Activated CD4-positive, alpha-beta T cell treated with anti-CD3 and anti-CD28 coated beads, Interleukin-2, amount 10 ng/mL, durations not matched to agents 24 days and 14 days (primary cell): ENCODE measurements at regions not wholly inside any gene's neighbourhood (a gene's known extent, or its start where the extent isn't known, plus 50 kb on each side); places are given as distances from the start of the nearest gene placed in this dataset.
"Not testable (repeated sequence)": the region's sequence is repeated elsewhere in the genome, so short reads cannot be mapped to it uniquely, and the experiment has no call there.

ENCODE experiments used
- DNase-seq: peaks from one replicate; pipeline ENCODE4 v3.0.0; 2022
- H3K27ac Mint-ChIP-seq: one replicate; pipeline ENCODE4 v1.8.0; 2022; ENCODE audit warnings: mild to moderate bottlenecking, mixed read lengths
- H3K27me3 Mint-ChIP-seq: one replicate; pipeline ENCODE4 v1.8.0; 2022; ENCODE audit warnings: mixed read lengths
- H3K36me3 Mint-ChIP-seq: one replicate; pipeline ENCODE4 v1.8.0; 2022; ENCODE audit warnings: low read depth, mild to moderate bottlenecking, mixed read lengths
- H3K4me1 Mint-ChIP-seq: one replicate; pipeline ENCODE4 v1.8.0; 2021; ENCODE audit warnings: mixed read lengths
- H3K4me3 Mint-ChIP-seq: one replicate; pipeline ENCODE4 v1.8.0; 2022; ENCODE audit warnings: mild to moderate bottlenecking, moderate library complexity, mixed read lengths
- H3K9me3 Mint-ChIP-seq: one replicate; pipeline ENCODE4 v1.8.0; 2021; ENCODE audit warnings: mixed read lengths
- intact Hi-C: fragments of 100-400 bp; cut with micrococcal nuclease; formaldehyde crosslinking; loops from one replicate; pipeline ENCODE4 v1.15.1; 2023

- Mint-ChIP-seq H3K27me3 (no peaks in the 10 kb centered on the region), H3K36me3 (no peaks in the 10 kb centered on the region), H3K4me1 (no peaks in the 10 kb centered on the region), H3K27ac (no peak overlapping the region), H3K4me3 (no peak overlapping the region), H3K9me3 (peaks cover 4% of the 10 kb centered on the region)
- intact Hi-C loops: no loop called here
- no peak for DNase-seq
These were observed 602.4 kb upstream of the CPEB2 start for GRCh38 chr4:14399848-14400247.

GRCh38 chr4:14400307-14400706, 602.0 kb upstream of the CPEB2 start:
- no peak overlapping the region for H3K27ac Mint-ChIP-seq
- H3K36me3 Mint-ChIP-seq: no peaks in the 10 kb centered on the region
- intact Hi-C loops: no loop called here
- no peaks in the 10 kb centered on the region for H3K4me1 Mint-ChIP-seq
- H3K4me3 Mint-ChIP-seq: no peak overlapping the region
- no peaks in the 10 kb centered on the region for H3K27me3 Mint-ChIP-seq
- peaks cover 4% of the 10 kb centered on the region for H3K9me3 Mint-ChIP-seq
- DNase-seq: no peak

- Mint-ChIP-seq H3K9me3 (peaks cover 4% of the 10 kb centered on the region), H3K27me3 (no peaks in the 10 kb centered on the region), H3K36me3 (no peaks in the 10 kb centered on the region), H3K27ac (no peak overlapping the region), H3K4me3 (no peak overlapping the region), H3K4me1 (no peaks in the 10 kb centered on the region)
- DNase-seq: no peak
- intact Hi-C loops: no loop called here
These were observed 599.1 kb upstream of the CPEB2 start for GRCh38 chr4:14403132-14403531.

- H3K36me3 Mint-ChIP-seq: no peaks in the 10 kb centered on the region
- no peak overlapping the region for H3K27ac Mint-ChIP-seq
- intact Hi-C loops: no loop called here
- peaks cover 2% of the 10 kb centered on the region for H3K9me3 Mint-ChIP-seq
- no peaks in the 10 kb centered on the region for H3K27me3 Mint-ChIP-seq
- H3K4me1 Mint-ChIP-seq: no peaks in the 10 kb centered on the region
- H3K4me3 Mint-ChIP-seq: no peak overlapping the region
- DNase-seq: no peak
These were observed 597.6 kb upstream of the CPEB2 start for GRCh38 chr4:14404730-14405129.

GRCh38 chr4:14410516-14410915, 591.8 kb upstream of the CPEB2 start:
- no peaks in the 10 kb centered on the region for H3K27me3 Mint-ChIP-seq
- H3K4me3 Mint-ChIP-seq: no peak overlapping the region
- no peaks in the 10 kb centered on the region for H3K9me3 Mint-ChIP-seq
- H3K36me3 Mint-ChIP-seq: no peaks in the 10 kb centered on the region
- intact Hi-C loops: no loop called here
- H3K27ac Mint-ChIP-seq: no peak overlapping the region
- H3K4me1 Mint-ChIP-seq: no peaks in the 10 kb centered on the region
- no peak for DNase-seq

- intact Hi-C loops: no loop called here
- Mint-ChIP-seq H3K27me3 (no peaks in the 10 kb centered on the region), H3K36me3 (no peaks in the 10 kb centered on the region), H3K4me3 (no peak overlapping the region), H3K27ac (no peak overlapping the region), H3K4me1 (no peaks in the 10 kb centered on the region), H3K9me3 (no peaks in the 10 kb centered on the region)
- no peak for DNase-seq
These were observed 587.1 kb upstream of the CPEB2 start for GRCh38 chr4:14415146-14415545.

GRCh38 chr4:14419516-14419915, 582.8 kb upstream of the CPEB2 start:
- Mint-ChIP-seq H3K27me3 (no peaks in the 10 kb centered on the region), H3K4me3 (no peak overlapping the region), H3K27ac (no peak overlapping the region), H3K9me3 (peaks cover 4% of the 10 kb centered on the region), H3K36me3 (no peaks in the 10 kb centered on the region), H3K4me1 (no peaks in the 10 kb centered on the region)
- intact Hi-C loops: no loop called here
- DNase-seq: no peak

- H3K9me3 Mint-ChIP-seq, H3K36me3 Mint-ChIP-seq, H3K27me3 Mint-ChIP-seq, H3K27ac Mint-ChIP-seq, DNase-seq, H3K4me3 Mint-ChIP-seq, intact Hi-C loops, H3K4me1 Mint-ChIP-seq: not testable (repeated sequence)
These were observed 576.0 kb upstream of the CPEB2 start for GRCh38 chr4:14426297-14426696.

- intact Hi-C loops: no loop called here
- H3K4me3 Mint-ChIP-seq: no peak overlapping the region
- peaks cover 4% of the 10 kb centered on the region for H3K4me1 Mint-ChIP-seq
- no peaks in the 10 kb centered on the region for H3K27me3 Mint-ChIP-seq
- no peaks in the 10 kb centered on the region for H3K36me3 Mint-ChIP-seq
- peaks cover 6% of the 10 kb centered on the region for H3K9me3 Mint-ChIP-seq
- no peak for DNase-seq
- no peak overlapping the region for H3K27ac Mint-ChIP-seq
These were observed 574.2 kb upstream of the CPEB2 start for GRCh38 chr4:14428125-14428524.

GRCh38 chr4:14431155-14432134, 570.8 kb upstream of the CPEB2 start:
- no peaks in the 10 kb centered on the region for H3K27me3 Mint-ChIP-seq
- H3K9me3 Mint-ChIP-seq: peaks cover 4% of the 10 kb centered on the region
- no peak overlapping the region for H3K4me3 Mint-ChIP-seq
- intact Hi-C loops: no loop called here
- H3K4me1 Mint-ChIP-seq: peaks cover 4% of the 10 kb centered on the region
- H3K36me3 Mint-ChIP-seq: no peaks in the 10 kb centered on the region
- no peak for DNase-seq
- no peak overlapping the region for H3K27ac Mint-ChIP-seq

GRCh38 chr4:14434483-14434882, 567.8 kb upstream of the CPEB2 start:
- intact Hi-C loops: no loop called here
- DNase-seq: no peak
- peaks cover 2% of the 10 kb centered on the region for H3K9me3 Mint-ChIP-seq
- H3K36me3 Mint-ChIP-seq: no peaks in the 10 kb centered on the region
- no peaks in the 10 kb centered on the region for H3K27me3 Mint-ChIP-seq
- no peak overlapping the region for H3K4me3 Mint-ChIP-seq
- H3K27ac Mint-ChIP-seq: no peak overlapping the region
- H3K4me1 Mint-ChIP-seq: peaks cover 1% of the 10 kb centered on the region

- intact Hi-C loops: no loop called here
- no peaks in the 10 kb centered on the region for H3K36me3 Mint-ChIP-seq
- H3K4me3 Mint-ChIP-seq: no peak overlapping the region
- no peak overlapping the region for H3K27ac Mint-ChIP-seq
- H3K27me3 Mint-ChIP-seq: no peaks in the 10 kb centered on the region
- no peaks in the 10 kb centered on the region for H3K4me1 Mint-ChIP-seq
- no peak for DNase-seq
- no peaks in the 10 kb centered on the region for H3K9me3 Mint-ChIP-seq
These were observed 567.4 kb upstream of the CPEB2 start for GRCh38 chr4:14434916-14435315.

- Mint-ChIP-seq H3K9me3 (peaks cover 5% of the 10 kb centered on the region), H3K4me1 (no peaks in the 10 kb centered on the region), H3K4me3 (no peak overlapping the region), H3K36me3 (no peaks in the 10 kb centered on the region), H3K27ac (no peak overlapping the region), H3K27me3 (no peaks in the 10 kb centered on the region)
- intact Hi-C loops: no loop called here
- DNase-seq: no peak
These were observed 560.7 kb upstream of the CPEB2 start for GRCh38 chr4:14441561-14441960.

GRCh38 chr4:14445882-14446281, 556.4 kb upstream of the CPEB2 start:
- Mint-ChIP-seq H3K36me3 (no peaks in the 10 kb centered on the region), H3K4me3 (no peak overlapping the region)

GRCh38 chr4:14446311-14446710, 556.0 kb upstream of the CPEB2 start:
- no peak for DNase-seq
- intact Hi-C loops: no loop called here
- Mint-ChIP-seq H3K4me3 (no peak overlapping the region), H3K4me1 (no peaks in the 10 kb centered on the region), H3K27ac (no peak overlapping the region), H3K9me3 (peaks cover 5% of the 10 kb centered on the region), H3K36me3 (no peaks in the 10 kb centered on the region), H3K27me3 (no peaks in the 10 kb centered on the region)

More at GRCh38 chr4:14445882-14446281, 556.4 kb upstream of the CPEB2 start:
- intact Hi-C loops: no loop called here
- Mint-ChIP-seq H3K27ac (no peak overlapping the region), H3K9me3 (peaks cover 5% of the 10 kb centered on the region), H3K27me3 (no peaks in the 10 kb centered on the region), H3K4me1 (no peaks in the 10 kb centered on the region)
- no peak for DNase-seq
